CD4-positive, alpha-beta T cell treated with Interleukin-17A for 1 hour (primary cell): ENCODE measurements at regions not wholly inside any gene's neighbourhood (a gene's known extent, or its start where the extent isn't known, plus 50 kb on each side); places are given as distances from the start of the nearest gene placed in this dataset.
"Not testable (repeated sequence)": the region's sequence is repeated elsewhere in the genome, so short reads cannot be mapped to it uniquely, and the experiment has no call there.

Experiments
- DNase-seq: peaks from one replicate; pipeline ENCODE4 v3.0.0-alpha.2; 2020

- no peak for DNase-seq
These were observed 94.6 kb upstream of the IGFBPL1 start for GRCh38 chr9:38518826-38519225.

- DNase-seq: peak; percentile 0
These were observed 92.0 kb upstream of the IGFBPL1 start for GRCh38 chr9:38516273-38516672.

GRCh38 chr9:38515055-38515454 lies 90.8 kb upstream of the IGFBPL1 start:
- not testable (repeated sequence) for DNase-seq

GRCh38 chr9:38510340-38510739 lies 86.1 kb upstream of the IGFBPL1 start:
- DNase-seq: not testable (repeated sequence)

- no peak for DNase-seq
These were observed 83.3 kb upstream of the IGFBPL1 start for GRCh38 chr9:38507587-38507986.

- DNase-seq: not testable (repeated sequence)
These were observed 75.9 kb upstream of the IGFBPL1 start for GRCh38 chr9:38500171-38500570.

GRCh38 chr9:38498551-38498950 lies 74.3 kb upstream of the IGFBPL1 start:
- DNase-seq: not testable (repeated sequence)

GRCh38 chr9:38489057-38489456 lies 64.8 kb upstream of the IGFBPL1 start:
- no peak for DNase-seq

GRCh38 chr9:38488156-38488698 lies 64.0 kb upstream of the IGFBPL1 start:
- no peak for DNase-seq

GRCh38 chr9:38487418-38488155 lies 63.3 kb upstream of the IGFBPL1 start:
- DNase-seq: not testable (repeated sequence)

- no peak for DNase-seq
These were observed 62.6 kb upstream of the IGFBPL1 start for GRCh38 chr9:38486837-38487236.

- no peak for DNase-seq
These were observed 61.9 kb upstream of the IGFBPL1 start for GRCh38 chr9:38486056-38486615.

GRCh38 chr9:38484076-38484665 lies 59.9 kb upstream of the IGFBPL1 start:
- not testable (repeated sequence) for DNase-seq

GRCh38 chr9:38482918-38483592 lies 58.8 kb upstream of the IGFBPL1 start:
- no peak for DNase-seq

GRCh38 chr9:38478211-38478610 lies 54.0 kb upstream of the IGFBPL1 start:
- DNase-seq: no peak

- DNase-seq: not testable (repeated sequence)
These were observed 50.2 kb upstream of the IGFBPL1 start for GRCh38 chr9:38474476-38474875.
